ENCODE measurements at regions not wholly inside any gene's neighbourhood (a gene's known extent, or its start where the extent isn't known, plus 50 kb on each side); places are given as distances from the start of the nearest gene placed in this dataset.

DNA sequence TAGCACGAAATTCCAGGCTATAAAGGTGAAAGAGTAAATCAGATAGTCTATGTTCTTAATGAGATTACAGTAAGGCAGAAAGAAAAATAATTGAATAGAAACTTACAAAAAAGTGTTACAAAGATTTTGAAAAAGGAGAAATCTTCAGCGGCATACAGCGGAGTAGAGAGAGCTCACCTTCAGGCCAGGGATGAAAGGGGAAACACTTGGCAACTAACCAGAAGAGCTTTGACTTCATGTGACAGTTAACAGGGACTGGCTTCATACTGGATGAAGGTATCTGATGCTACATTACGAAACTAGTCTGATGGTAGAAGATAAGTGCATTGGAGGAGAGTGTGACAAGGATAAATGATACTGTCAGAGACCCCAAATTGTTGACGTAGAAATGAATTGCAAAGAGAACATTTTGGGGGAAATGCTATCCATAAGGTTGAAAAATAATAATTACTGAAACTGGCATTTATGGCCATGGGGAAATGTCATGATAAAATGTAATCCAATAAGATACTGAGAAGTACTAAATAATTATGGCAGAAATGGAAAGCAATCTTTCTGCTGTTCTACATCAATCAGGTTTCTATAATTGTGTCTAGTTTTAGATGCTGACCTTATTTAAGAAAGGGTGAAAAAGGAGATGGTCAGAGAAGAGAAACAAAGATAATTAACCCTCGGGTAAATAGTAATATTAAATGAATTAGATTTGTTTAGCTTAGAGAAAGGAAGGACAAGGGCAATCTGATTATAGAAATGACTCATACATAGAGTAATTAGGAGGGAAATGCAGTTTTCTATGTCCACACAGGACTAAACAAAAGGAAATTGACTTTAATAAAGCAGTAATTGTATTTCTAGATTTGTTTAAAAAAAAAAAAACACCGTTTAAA is 808.7 kb downstream of the NCAM2 start:
- H3K4me3 ChIP-seq (ENCODE audit: low read depth, low read length): no peak overlapping the region
- TF ChIP-seq, protein P1, sequence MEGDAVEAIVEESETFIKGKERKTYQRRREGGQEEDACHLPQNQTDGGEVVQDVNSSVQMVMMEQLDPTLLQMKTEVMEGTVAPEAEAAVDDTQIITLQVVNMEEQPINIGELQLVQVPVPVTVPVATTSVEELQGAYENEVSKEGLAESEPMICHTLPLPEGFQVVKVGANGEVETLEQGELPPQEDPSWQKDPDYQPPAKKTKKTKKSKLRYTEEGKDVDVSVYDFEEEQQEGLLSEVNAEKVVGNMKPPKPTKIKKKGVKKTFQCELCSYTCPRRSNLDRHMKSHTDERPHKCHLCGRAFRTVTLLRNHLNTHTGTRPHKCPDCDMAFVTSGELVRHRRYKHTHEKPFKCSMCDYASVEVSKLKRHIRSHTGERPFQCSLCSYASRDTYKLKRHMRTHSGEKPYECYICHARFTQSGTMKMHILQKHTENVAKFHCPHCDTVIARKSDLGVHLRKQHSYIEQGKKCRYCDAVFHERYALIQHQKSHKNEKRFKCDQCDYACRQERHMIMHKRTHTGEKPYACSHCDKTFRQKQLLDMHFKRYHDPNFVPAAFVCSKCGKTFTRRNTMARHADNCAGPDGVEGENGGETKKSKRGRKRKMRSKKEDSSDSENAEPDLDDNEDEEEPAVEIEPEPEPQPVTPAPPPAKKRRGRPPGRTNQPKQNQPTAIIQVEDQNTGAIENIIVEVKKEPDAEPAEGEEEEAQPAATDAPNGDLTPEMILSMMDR (IDR thresholded peaks at IDR 0.05; ENCODE audit: low read depth, low read length): no peak

DNA sequence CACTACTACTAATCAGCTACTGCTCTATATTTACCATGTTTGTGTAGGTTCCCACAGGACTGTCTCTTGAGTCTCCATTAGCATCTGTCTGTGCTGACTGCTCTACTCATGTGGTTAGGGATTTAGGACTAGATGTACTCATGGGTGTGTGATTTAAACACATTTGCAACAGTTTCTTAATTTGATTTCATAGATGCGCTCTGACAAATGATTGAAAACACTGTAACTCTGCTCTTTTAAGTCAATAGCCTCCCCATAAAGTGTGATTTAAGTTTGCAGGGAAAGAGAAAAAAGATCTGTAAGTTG is 809.3 kb downstream of the NCAM2 start:
- H3K4me3 ChIP-seq (ENCODE audit: low read depth, low read length): no peak overlapping the region
- TF ChIP-seq, protein P1 (IDR thresholded peaks at IDR 0.05; ENCODE audit: low read depth, low read length): no peak

DNA sequence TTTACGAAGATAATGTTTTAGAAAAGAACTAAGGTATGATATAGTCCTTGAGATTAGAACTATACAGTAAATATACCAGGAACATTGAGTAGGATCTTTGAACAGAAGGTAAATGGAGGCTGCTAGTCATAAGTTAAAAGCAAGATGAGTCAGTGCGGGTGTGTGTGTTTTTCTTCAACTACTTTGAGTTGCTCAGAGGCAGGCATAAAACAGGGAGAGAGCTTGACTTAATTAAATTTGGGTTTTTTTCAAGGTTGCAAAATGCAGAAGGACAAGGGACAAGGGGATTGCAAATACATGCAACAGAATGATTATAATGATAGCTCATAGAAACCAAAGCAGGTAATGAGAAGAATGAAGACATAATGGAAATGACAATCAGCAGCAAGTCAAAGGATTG is 815.1 kb downstream of the NCAM2 start:
- TF ChIP-seq, protein P1 (IDR thresholded peaks at IDR 0.05; ENCODE audit: low read depth, low read length): no peak
- no peak overlapping the region for H3K4me3 ChIP-seq (ENCODE audit: low read depth, low read length)

DNA sequence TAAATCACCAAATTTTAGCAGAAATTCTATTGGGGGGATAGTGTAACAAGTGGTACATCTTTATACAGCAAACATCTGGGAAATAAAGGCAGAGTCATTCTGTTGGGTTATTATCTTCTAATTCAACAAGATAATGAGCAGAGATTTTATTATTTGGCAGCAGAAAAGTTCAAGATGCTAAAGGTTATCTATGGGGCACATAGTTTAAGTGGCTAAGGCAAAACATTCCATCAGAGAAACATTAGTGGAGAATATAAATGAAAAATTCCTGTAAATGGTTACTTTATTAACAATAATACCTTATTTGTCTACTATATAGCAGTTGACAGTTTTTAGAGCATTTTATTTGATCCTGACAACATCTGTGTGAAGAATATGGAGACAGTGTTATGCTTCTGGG is 815.7 kb downstream of the NCAM2 start:
- TF ChIP-seq, protein P1 (IDR thresholded peaks at IDR 0.05; ENCODE audit: low read depth, low read length): no peak
- H3K4me3 ChIP-seq (ENCODE audit: low read depth, low read length): no peak overlapping the region

DNA sequence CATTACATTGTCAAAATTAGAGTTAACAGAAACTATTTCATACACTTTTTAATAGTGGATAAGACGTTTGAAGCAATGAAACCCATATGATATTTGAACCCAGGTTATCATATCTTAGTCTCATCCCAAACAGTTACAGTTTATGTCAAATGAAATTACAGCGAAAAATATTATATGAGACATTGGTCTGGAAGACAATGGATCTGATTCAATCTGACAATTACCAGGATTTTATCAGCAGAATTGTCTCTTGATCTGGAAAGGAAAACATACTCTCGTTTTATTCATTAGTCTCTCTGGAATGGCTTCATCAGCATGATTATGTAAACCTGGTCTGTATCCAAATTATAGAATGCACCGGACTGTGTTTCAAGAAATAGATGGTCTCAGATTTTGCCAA is 818.6 kb downstream of the NCAM2 start:
- no peak overlapping the region for H3K4me3 ChIP-seq (ENCODE audit: low read depth, low read length)
- TF ChIP-seq, protein P1 (IDR thresholded peaks at IDR 0.05; ENCODE audit: low read depth, low read length): no peak

DNA sequence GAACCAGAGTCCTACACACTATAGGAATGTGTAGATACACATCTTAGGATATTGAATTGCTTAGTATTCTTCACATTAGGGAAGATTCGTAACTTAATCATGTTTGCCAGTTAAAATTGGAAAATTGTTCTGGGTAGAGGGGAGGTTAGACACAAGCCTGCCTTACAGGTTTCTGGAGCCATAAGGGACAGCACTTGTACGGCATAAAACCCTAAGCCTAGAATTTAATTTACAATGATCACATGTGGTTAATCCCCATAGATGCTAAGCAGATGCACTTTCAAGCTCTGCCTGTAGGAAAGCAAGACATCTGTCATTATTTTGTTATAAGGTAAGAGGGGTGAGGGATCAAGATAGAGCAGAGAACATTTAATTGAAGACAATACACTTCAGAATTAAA is 820.7 kb downstream of the NCAM2 start:
- TF ChIP-seq, protein P1 (IDR thresholded peaks at IDR 0.05; ENCODE audit: low read depth, low read length): no peak
- no peak overlapping the region for H3K4me3 ChIP-seq (ENCODE audit: low read depth, low read length)

DNA sequence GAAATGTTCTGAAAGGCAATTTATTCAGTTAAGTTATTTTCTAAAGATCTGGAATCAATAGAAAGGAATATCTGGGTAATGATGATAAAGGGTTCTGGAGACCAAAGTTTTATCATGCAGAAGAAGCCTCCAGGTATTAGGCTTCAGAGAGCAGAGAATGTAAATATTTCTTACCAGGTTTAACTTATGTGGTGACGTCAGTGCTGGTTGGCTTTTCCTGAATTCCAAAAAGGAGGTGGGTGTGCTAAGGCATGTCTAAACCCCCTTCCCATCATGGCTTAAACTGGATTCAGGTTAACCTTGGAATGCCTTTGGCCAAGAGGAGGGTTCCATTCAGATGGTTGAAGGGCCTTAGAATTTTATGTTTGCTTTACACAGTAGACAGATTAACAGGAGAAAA is 829.9 kb downstream of the NCAM2 start:
- TF ChIP-seq, protein P1 (IDR thresholded peaks at IDR 0.05; ENCODE audit: low read depth, low read length): no peak
- no peak overlapping the region for H3K4me3 ChIP-seq (ENCODE audit: low read depth, low read length)

All from WI38 (cell line).